ENCODE measurements at regions not wholly inside any gene's neighbourhood (a gene's known extent, or its start where the extent isn't known, plus 50 kb on each side); places are given as distances from the start of the nearest gene placed in this dataset.
A peak's percentile ranks its signal among the peaks of the same experiment; 100 is the strongest.
"Not testable (repeated sequence)": the region's sequence is repeated elsewhere in the genome, so short reads cannot be mapped to it uniquely, and the experiment has no call there.

DNA sequence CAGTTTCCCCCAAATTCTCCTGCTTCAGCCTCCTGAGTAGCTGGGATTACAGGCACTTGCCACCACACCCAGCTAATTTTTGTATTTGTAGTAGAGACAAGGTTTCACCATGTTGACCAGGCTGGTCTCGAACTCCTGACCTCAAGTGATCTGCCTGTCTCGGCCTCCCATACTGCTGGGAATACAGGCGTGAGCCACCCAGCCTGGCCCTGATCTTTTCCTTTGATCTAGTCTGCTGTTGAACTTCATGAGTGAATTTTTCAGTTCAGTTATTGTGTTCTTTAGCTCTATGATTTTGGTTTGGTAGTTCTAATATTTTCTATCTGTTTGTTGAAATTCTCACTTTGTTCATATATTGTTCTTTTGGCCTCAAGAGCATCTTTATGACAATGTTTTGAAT is 83.4 kb upstream of the RAP2C start:
- not testable (repeated sequence) for DNase-seq (ENCODE audit: low read depth, low spot score)

DNA sequence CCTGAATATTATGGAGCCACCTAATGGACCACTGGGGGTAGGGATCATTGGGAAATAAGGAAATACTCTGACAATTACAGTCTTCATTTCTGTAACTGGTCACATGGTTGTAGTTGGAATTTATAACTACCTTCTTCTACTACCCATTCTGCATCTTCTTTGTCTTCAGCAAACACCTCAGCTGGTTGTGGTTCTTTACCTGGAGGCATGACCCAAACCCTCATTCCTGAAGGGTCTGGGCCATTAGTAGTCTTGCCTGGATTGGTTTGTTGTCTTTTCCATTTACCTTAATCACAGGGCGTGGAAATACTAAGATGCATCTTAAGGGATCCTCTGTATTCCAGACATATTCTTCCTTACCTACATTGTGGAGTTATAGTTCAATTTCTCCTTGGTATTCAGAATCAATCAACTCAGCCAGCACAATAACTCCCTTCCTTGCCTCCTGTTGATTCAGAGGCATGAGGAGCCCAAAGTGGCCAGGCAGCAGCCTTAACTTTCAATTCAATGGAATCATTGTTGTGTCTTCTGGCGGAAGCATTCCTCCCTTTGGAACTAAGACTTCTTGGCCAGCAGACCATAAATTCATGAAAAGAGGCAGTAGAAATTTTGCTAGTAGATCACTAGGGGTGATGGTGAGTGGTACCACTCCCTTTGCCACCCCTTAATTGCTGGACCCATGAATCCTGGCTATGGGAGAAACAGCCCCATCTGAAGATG is 75.7 kb upstream of the RAP2C start:
- no peak for DNase-seq (ENCODE audit: low read depth, low spot score)

DNA sequence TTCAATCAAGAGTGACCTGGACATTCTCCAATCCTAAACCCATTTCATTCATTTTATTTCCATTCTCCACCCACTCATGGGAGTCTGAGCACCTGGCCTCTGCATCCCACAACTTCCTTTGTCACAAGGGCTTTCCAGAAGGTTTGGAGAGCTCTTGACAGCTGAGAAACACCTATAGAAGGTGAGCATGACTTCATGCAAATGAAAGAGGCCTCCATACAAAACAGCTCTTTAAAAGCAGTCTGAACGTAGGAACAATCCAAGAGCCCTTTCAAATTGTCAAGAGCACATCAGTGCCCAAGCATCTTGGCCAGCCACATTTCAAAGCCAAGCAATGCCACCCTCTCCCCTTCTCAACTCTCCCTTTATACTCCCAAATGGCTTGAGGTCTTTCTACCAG is 74.9 kb upstream of the RAP2C start:
- no peak for DNase-seq (ENCODE audit: low read depth, low spot score)

DNA sequence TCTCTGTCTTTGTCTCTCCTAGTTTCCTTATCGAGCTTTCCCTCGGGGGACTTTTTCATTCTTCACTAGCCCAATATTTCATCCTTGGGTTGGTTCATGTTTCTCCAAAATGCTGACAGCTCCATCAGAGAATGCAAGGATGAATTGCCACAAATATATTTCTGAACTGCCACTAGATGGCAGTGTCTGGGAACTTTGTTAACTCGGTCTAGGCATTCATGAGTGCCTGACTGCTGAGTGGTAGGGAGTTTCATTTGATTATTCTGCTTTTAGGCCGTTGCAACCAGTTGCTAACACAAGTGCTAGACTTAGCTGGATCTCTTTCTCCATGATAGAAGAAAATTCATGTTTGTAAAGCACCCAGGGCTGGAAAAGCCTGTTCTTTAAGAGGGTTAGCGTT is 73.5 kb upstream of the RAP2C start:
- peak; percentile 1 for DNase-seq (ENCODE audit: low read depth, low spot score)

DNA sequence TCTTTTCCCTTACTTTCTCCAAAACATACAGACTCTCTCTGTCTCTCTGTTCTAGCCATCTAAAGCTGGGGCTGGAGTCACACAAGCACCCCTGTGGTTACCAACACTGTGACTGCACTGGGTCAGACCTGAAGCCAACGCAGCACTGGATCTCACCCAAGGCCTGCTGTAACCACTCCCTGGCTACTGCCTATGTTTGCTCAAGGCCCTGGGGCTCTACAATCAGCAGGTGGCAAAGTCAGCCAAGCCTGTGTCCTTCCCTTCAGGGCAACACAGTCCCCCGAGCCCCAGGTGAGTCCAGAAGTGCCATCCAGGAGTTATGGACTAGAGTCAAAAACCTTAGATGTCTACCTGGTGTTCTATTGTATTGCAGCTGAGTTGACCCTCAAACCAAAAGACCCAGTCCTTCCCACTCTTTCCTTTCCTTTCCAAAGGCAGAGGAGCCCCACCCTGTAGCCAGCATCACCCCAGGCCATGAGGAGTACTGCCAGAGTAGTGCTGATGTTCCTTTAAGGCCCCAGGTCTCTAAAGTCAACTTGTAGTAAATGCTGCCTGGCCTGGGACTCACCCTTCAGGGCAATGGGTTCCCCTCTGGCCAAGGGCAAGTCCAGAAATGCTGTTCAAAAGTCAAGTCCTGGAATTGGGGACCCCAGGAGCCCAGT is 58.8 kb upstream of the RAP2C start:
- DNase-seq (ENCODE audit: low read depth, low spot score) = no peak

DNA sequence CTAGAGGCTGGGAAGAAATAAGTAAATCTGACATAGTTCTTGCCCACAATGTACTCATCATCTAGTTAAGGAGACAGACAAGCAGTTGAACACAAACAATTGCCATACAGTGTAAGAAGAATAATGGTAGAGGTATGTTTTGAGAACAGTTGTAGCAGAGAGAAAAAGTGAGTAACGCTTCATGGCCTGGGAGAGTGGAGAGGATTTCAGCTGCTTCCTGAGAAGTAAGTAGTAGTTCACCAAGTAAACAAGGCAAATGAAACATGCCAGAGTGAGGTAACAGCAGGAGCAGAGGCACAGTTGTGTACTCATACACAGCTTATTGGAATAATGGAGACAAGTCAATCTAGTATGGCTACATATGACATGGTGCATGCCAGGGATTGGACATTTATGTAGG is 53.6 kb upstream of the RAP2C start:
- DNase-seq (ENCODE audit: low read depth, low spot score) = no peak

DNA sequence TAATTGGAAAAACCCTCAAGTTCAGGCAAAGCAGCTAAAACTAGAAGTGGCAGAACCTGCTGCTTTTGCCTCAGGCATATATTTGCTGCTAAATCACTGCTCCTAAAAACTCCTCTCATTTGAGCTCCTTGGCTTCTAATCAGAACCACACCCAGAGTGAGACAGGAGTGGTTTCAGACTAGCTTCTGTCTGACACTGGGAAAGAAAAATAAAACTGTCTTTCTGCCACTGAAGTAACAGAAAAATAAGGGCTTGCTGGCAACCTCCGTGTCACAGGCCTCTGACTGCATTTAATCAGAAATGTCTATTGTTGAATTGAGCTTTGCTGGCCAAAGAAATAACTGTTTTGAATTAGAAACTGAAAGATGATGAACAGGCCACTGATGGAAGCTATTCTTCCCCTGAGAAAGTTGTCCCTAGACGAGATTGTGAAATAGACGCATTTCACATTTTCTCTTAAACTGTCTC is 52.1 kb upstream of the RAP2C start:
- DNase-seq (ENCODE audit: low read depth, low spot score) = no peak

DNA sequence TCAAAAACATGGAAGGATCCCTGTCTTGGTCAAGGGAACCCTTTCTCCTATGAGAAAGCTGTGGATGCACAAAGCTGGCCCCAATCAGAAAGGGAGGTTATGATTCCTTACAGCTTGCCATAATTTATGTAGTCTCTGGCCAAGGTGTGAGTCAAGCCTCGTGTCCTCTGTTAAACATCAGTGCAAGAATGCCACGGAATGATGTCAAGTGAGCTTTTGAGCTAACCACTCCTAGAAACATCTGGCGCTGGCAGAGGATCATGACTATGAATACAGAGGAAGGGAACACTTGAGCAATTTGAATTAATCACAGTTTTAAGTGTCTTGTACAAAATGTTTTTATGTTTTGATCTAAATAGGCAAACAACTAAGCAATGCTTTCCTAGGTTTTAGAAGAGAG is 51.5 kb upstream of the RAP2C start:
- DNase-seq (ENCODE audit: low read depth, low spot score) = no peak

DNA sequence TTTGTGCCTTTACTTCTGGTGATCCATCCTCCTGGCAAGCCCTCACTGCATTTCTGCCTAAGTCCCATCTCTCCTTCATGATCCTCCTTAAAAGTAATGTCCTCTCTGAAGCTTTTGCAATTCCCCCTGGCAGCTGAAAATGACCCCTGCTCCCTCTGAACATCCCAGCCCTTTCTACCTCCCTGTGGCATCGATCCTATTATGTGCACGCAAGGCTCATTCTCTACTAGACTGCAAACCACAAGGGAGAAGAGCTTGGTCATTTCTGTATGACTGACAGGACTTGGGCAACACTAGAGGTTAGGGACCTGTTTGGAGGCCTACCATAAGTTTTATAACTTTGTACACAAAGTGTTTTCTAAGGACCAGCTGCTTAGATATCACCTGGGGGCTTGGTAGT is 50.8 kb upstream of the RAP2C start:
- DNase-seq (ENCODE audit: low read depth, low spot score) = no peak
